Esophagus squamous epithelium (tissue), 4 donors: ENCODE measurements at regions not wholly inside any gene's neighbourhood (a gene's known extent, or its start where the extent isn't known, plus 50 kb on each side); places are given as distances from the start of the nearest gene placed in this dataset.

Experiments used
- CTCF ChIP-seq, 6 experiments: fragments of 450-650 bp in 4 of 6; fragments of 200-600 bp in 2 of 6; sonication (generic) in 2 of 6; IDR thresholded peaks; one replicate each; pipeline ENCODE4 v1.5.1; 2016 to 2019; ENCODE audit warnings: antibody characterized with exemption in 6 of 6, mild to moderate bottlenecking in 4 of 6, moderate library complexity in 4 of 6
- POLR2A ChIP-seq, 4 donors: fragments of 450-650 bp; IDR thresholded peaks; one replicate each; pipeline ENCODE4 v1.6.1; 2017; ENCODE audit warnings: antibody characterized with exemption in 4 of 4, mild to moderate bottlenecking in 4 of 4, moderate library complexity in 3 of 4

GRCh38 chr5:32909207-32909606 is 198.1 kb downstream of the NPR3 start:
- no peak for TF ChIP-seq CTCF (IDR thresholded peaks at IDR 0.05)
- TF ChIP-seq POLR2A (IDR thresholded peaks at IDR 0.05): no peak
